ENCODE measurements at regions not wholly inside any gene's neighbourhood (a gene's known extent, or its start where the extent isn't known, plus 50 kb on each side); places are given as distances from the start of the nearest gene placed in this dataset.

DNA sequence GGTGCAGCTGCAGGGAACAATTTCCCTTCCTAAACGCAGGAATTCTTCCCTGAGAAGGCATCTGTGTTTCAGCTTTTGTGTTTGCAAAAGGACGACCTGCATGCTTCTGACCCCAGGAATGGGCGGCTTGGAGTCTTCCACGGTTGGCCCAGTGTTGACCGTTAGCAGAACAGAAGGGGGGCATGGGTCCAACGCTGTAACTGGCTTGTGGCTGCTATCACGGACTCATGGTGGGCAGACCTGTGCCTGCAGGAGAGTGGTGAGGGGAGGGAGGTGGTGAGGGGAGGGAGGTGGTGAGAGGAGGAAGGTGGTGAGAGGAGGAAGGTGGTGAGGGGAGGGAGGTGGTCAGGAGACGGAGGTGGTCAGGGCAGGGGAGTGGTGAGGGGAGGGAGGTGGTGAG lies 388.6 kb upstream of the IRX4 start:
- H3K36me3 Mint-ChIP-seq: no peaks in the 10 kb centered on the region
- ATAC-seq: no peak

GRCh38 chr5:2270467-2270866 lies 387.7 kb upstream of the IRX4 start:
- no peak for ATAC-seq
- H3K4me1 Mint-ChIP-seq: no peaks in the 10 kb centered on the region

More for the DNA sequence above, 388.6 kb upstream of the IRX4 start:
- H3K9me3 Mint-ChIP-seq: peaks cover 5% of the 10 kb centered on the region
- H3K27ac Mint-ChIP-seq: no peak overlapping the region
- no peak overlapping the region for H3K4me3 Mint-ChIP-seq
- peaks cover 8% of the 10 kb centered on the region for H3K27me3 Mint-ChIP-seq
- no peaks in the 10 kb centered on the region for H3K4me1 Mint-ChIP-seq

DNA sequence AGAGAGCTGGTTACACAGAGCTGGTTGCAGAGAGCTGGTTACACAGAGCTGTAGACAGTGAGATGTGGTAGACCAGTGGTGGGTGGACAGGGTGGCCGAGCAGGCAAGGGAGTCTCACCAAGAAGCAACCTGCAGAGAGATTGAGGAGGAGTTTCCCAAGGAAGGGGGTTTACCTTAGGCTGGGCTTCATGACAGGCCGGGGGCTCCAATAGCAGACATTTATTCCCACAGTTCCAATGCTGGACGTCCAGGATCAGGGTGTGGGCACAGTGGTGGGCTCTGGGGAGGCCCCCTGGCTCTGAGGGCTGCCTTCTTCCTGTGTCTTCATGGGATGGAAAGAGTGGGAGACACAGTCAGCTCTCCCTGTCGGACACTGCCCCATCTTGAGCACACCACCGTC lies 386.9 kb upstream of the IRX4 start:
- no peaks in the 10 kb centered on the region for H3K4me1 Mint-ChIP-seq
- no peak overlapping the region for H3K27ac Mint-ChIP-seq
- ATAC-seq: no peak

More at GRCh38 chr5:2270467-2270866, 387.7 kb upstream of the IRX4 start:
- no peaks in the 10 kb centered on the region for H3K36me3 Mint-ChIP-seq
- no peak overlapping the region for H3K27ac Mint-ChIP-seq
- peaks cover 5% of the 10 kb centered on the region for H3K9me3 Mint-ChIP-seq
- H3K4me3 Mint-ChIP-seq: no peak overlapping the region
- peaks cover 8% of the 10 kb centered on the region for H3K27me3 Mint-ChIP-seq

DNA sequence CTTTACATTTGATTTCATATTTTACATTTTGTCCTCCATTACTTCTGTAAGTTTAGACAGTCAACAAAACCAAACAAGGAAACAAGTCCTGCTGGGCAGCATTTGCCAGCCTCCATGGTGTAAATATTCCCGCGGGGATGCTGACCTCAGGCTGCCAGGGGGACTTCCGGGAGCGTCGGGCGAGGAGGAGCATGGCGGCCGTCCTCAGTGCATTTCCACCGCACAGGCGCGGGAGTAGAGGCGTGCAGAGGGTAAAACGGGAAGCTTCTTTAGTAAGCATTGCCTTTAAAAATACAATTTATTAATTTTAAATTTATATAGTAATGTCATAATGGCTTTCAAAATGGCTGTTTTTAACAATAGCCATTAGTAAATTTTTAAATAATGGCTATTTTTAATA lies 385.3 kb upstream of the IRX4 start:
- Mint-ChIP-seq H3K27ac (no peak overlapping the region), H3K27me3 (peaks cover 8% of the 10 kb centered on the region), H3K4me1 (no peaks in the 10 kb centered on the region), H3K36me3 (no peaks in the 10 kb centered on the region), H3K9me3 (peaks cover 5% of the 10 kb centered on the region), H3K4me3 (no peak overlapping the region)
- no peak for ATAC-seq

More for the DNA sequence above, 386.9 kb upstream of the IRX4 start:
- peaks cover 8% of the 10 kb centered on the region for H3K27me3 Mint-ChIP-seq
- no peaks in the 10 kb centered on the region for H3K36me3 Mint-ChIP-seq
- H3K4me3 Mint-ChIP-seq: no peak overlapping the region
- peaks cover 5% of the 10 kb centered on the region for H3K9me3 Mint-ChIP-seq

GRCh38 chr5:2266641-2267240 lies 384.0 kb upstream of the IRX4 start:
- no peak overlapping the region for H3K4me3 Mint-ChIP-seq
- peaks cover 5% of the 10 kb centered on the region for H3K9me3 Mint-ChIP-seq
- no peak overlapping the region for H3K27ac Mint-ChIP-seq
- H3K36me3 Mint-ChIP-seq: no peaks in the 10 kb centered on the region
- H3K27me3 Mint-ChIP-seq: peaks cover 8% of the 10 kb centered on the region
- no peaks in the 10 kb centered on the region for H3K4me1 Mint-ChIP-seq
- ATAC-seq: no peak

DNA sequence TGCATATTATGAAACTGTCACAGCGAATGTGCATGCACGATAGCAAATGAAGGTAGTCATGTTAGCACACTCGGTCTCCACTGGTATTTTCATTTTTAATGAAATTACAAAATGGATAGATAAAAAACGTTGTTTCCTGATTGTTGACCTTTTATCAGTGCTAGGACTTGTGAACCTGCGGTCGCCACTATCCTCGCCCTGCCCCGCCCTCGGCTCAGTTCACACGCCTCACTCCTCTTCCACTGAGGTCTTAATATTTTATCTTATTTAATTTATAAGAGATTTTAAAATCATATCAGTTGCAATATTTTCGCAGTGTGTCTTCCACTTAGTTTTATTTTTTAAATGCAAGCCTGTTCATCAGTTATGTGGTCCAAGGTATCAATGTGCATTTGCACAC lies 382.6 kb upstream of the IRX4 start:
- no peak overlapping the region for H3K27ac Mint-ChIP-seq
- H3K36me3 Mint-ChIP-seq: no peaks in the 10 kb centered on the region
- H3K27me3 Mint-ChIP-seq: peaks cover 2% of the 10 kb centered on the region
- no peak overlapping the region for H3K4me3 Mint-ChIP-seq
- peaks cover 5% of the 10 kb centered on the region for H3K9me3 Mint-ChIP-seq
- ATAC-seq: no peak
- H3K4me1 Mint-ChIP-seq: no peaks in the 10 kb centered on the region

- ATAC-seq: no peak
- Mint-ChIP-seq H3K9me3 (peaks cover 5% of the 10 kb centered on the region), H3K36me3 (no peaks in the 10 kb centered on the region), H3K4me3 (no peak overlapping the region), H3K4me1 (no peaks in the 10 kb centered on the region), H3K27ac (no peak overlapping the region), H3K27me3 (no peaks in the 10 kb centered on the region)
Measured at GRCh38 chr5:2263763-2264162, 381.0 kb upstream of the IRX4 start.

DNA sequence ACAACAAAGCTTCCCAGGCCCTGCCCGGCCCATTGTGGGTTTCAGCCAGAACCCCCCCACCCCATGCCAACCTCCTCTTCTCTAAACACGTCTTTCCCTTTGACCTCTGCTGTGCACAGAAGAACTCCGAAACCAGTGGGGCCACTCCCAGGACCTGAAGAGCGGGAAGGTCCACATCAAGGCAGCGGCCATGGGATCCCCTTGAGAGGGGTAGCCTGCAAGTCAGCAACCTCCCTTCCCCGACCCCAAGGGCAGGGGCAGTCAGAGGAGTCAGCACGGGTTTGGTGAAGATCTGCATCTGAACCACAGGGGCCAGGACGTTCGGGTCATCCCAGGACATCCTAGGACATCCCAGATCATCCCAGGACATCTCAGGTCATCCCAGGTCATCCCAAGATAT lies 379.9 kb upstream of the IRX4 start:
- no peak overlapping the region for H3K27ac Mint-ChIP-seq
- H3K4me1 Mint-ChIP-seq: no peaks in the 10 kb centered on the region
- no peak overlapping the region for H3K4me3 Mint-ChIP-seq
- no peak for ATAC-seq
- H3K9me3 Mint-ChIP-seq: no peaks in the 10 kb centered on the region
- H3K27me3 Mint-ChIP-seq: no peaks in the 10 kb centered on the region
- no peaks in the 10 kb centered on the region for H3K36me3 Mint-ChIP-seq

DNA sequence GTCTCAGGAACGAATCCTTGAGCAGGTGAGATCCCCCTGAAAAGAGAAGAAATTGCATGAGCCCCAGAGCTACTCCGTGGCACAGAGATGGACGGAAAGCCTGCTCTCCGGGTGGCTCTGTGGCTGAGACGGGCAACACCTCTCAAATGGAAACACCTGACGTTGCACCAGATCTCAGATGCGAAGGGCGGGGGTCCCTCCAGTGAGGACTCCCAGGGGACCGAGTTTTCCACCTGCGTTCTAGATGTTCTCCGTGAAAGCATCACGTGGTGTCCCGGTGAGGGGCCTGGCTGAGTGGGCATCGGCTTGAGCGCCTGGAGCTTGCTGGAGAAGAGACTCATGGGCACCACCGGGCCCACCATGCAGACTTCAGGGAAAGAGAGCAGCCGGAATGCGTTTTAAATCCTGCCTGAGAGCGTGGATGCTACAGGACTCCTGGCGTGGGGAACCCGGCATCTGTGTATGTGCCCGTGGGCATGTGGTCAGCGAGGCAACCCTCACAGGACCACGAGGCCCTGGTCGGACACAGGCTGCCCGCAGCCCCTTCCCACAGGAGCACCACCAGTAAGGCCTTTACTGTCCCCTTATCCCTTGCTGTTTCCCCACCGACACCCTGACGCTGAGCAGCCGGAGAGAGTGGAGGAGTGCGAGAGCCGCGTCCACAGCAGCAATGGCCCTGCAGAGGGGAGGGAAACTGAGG lies 378.4 kb upstream of the IRX4 start:
- H3K27me3 Mint-ChIP-seq: no peaks in the 10 kb centered on the region
- no peak overlapping the region for H3K27ac Mint-ChIP-seq
- H3K36me3 Mint-ChIP-seq: no peaks in the 10 kb centered on the region
- peaks cover under 1% of the 10 kb centered on the region for H3K9me3 Mint-ChIP-seq
- no peak for ATAC-seq
- H3K4me3 Mint-ChIP-seq: no peak overlapping the region
- H3K4me1 Mint-ChIP-seq: no peaks in the 10 kb centered on the region

DNA sequence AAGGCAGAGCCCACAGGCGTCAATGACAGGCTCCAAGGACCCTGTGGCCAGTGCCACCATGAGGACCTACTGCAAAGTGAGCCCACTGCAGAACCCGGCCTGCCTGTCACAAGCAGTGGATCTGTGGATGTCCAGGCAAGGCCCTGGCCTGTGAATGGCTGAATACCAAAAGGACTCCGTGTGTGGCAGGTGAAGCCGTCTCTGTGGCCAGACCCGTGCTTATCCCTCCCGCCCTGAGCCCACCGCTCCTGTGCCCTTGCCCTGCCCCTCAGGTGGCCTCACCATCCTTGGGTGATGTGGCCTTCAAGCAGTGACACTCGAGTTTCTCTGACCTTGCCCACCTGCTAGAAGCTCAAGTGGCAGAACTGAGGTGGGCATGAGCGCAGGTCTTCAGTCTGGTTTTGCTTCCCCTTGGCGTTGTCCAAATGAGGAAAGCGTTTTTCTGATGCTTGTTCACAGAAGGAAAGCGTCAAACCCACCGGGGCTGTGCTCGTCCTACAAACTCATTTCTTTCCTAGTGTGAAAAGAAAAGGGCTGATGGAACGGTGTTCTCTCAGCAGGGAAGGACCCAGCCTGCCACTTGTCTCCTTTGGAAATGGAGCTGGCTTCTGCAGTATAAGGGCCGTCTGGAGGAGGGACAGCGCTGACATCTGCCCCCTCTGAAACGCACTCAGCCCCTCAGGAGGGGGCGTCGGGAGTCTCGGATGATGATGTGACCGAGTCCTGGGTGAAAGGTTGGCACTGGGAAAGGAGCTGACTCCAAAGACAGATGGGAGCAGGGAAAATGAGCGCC lies 377.7 kb upstream of the IRX4 start:
- no peak for ATAC-seq
- H3K27me3 Mint-ChIP-seq: no peaks in the 10 kb centered on the region
- H3K27ac Mint-ChIP-seq: no peak overlapping the region
- H3K9me3 Mint-ChIP-seq: peaks cover 6% of the 10 kb centered on the region
- H3K4me3 Mint-ChIP-seq: no peak overlapping the region
- no peaks in the 10 kb centered on the region for H3K36me3 Mint-ChIP-seq
- H3K4me1 Mint-ChIP-seq: no peaks in the 10 kb centered on the region

- Mint-ChIP-seq H3K9me3 (peaks cover 6% of the 10 kb centered on the region), H3K4me1 (no peaks in the 10 kb centered on the region), H3K27ac (no peak overlapping the region), H3K27me3 (no peaks in the 10 kb centered on the region), H3K36me3 (no peaks in the 10 kb centered on the region), H3K4me3 (no peak overlapping the region)
- no peak for ATAC-seq
Measured at GRCh38 chr5:2259494-2260107, 376.9 kb upstream of the IRX4 start.

GRCh38 chr5:2258861-2259260 lies 376.1 kb upstream of the IRX4 start:
- no peak overlapping the region for H3K27ac Mint-ChIP-seq
- H3K4me3 Mint-ChIP-seq: no peak overlapping the region
- H3K27me3 Mint-ChIP-seq: no peaks in the 10 kb centered on the region
- no peaks in the 10 kb centered on the region for H3K4me1 Mint-ChIP-seq
- H3K36me3 Mint-ChIP-seq: no peaks in the 10 kb centered on the region
- ATAC-seq: no peak
- peaks cover 6% of the 10 kb centered on the region for H3K9me3 Mint-ChIP-seq

DNA sequence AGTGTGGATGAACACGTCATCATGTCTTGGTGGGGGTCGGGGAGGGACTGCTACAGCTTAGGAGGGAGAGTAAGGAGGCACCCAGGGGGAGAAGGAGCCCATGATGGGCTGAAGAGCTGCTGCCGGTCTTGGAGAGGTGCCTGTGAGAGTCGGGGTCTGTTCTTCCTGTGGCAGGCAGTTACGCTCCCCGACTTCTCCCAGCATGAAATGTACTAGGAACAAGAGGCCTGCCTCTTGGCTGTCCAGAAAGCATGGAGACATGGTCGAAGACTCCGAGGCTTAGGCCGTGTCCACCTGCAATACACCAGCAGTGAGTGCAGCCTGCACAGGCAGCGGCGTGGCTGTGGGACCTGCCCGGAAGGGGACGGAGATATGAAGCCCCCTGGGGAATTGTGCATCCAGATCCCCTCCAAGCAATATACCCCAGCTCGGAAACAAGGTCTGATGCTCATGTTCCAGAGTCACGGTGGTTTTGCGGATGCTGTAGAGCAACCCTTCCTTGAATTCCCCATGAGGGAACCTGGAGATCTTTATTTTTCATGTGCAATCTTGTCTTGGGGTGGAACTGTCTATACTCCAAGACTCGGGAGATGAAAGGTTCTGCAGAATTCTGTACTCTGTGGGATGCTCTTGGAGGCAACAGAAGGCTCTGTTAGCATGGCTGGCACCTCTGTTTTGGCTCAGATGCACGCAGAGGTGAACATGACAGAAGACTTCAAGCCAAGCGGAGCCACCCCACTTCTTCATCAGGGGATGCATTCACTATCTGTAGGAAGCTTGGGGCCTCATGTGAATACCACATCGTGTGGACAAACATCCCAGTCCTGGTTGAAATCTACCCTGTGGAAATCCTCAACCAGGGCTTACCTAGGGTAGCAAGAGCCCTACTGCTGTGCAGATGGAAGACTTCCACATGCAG lies 374.9 kb upstream of the IRX4 start:
- ATAC-seq: no peak
- no peaks in the 10 kb centered on the region for H3K27me3 Mint-ChIP-seq
- no peaks in the 10 kb centered on the region for H3K36me3 Mint-ChIP-seq
- no peak overlapping the region for H3K4me3 Mint-ChIP-seq
- peaks cover 6% of the 10 kb centered on the region for H3K9me3 Mint-ChIP-seq
- no peaks in the 10 kb centered on the region for H3K4me1 Mint-ChIP-seq
- H3K27ac Mint-ChIP-seq: no peak overlapping the region

DNA sequence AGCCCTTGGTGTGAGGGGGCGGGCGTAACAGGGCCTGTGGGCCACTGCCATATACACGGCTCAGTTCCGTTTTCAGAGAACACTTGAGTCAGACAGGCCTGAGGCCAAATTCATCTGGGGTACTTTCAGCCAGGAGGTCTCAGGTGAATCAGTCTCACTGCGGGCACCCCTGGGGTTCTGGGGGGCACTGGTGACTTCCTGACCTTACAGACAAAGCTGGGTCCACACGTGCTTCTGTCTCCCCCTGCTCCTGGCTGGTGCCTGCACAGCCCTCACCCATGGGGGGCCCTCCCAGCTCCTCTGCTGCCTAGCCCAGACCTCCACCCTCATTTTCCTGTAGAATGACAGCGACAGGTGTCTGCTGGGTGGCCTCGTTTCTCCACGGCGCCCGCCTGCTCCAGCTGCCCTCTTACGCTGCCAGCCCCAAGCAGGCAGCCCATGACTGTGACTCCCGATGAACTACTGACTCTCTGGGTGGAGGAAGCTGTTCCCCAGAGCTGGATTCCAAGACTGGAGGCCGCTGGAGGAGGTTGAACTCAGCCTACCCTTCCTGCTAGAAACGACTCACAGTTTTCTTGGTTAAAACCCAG lies 374.1 kb upstream of the IRX4 start:
- Mint-ChIP-seq H3K4me3 (no peak overlapping the region), H3K4me1 (no peaks in the 10 kb centered on the region), H3K36me3 (no peaks in the 10 kb centered on the region), H3K27ac (no peak overlapping the region), H3K9me3 (peaks cover 6% of the 10 kb centered on the region), H3K27me3 (no peaks in the 10 kb centered on the region)
- no peak for ATAC-seq
